Stimulated activated naive CD4-positive, alpha-beta T cell treated with Interleukin-2 at 50 U/mL for 16 hours (primary cell): ENCODE measurements at regions not wholly inside any gene's neighbourhood (a gene's known extent, or its start where the extent isn't known, plus 50 kb on each side); places are given as distances from the start of the nearest gene placed in this dataset.

ENCODE experiments used
- DNase-seq: peaks from one replicate; lab custom pipeline; 2025; lab: John Stamatoyannopoulos, UW

DNA sequence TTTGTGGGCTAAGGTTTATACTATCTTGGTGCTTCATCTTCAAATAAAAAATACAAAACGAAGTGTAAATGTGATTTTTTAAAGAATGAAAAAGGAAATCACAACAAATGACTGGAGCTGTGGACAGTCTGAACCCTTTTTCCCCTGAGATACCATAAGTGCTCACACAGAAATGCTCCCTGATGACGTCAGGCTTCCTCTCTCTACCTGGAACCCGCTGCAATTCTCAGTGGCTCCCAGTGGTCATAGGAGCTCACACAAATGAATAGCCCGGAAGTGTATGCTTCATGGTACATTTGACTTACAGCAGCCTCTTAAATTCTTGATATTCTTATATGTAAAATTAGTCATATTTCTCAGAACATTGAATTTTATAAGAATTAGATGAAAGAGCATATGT is 249.7 kb upstream of the GYPC start:
- no peak for DNase-seq

DNA sequence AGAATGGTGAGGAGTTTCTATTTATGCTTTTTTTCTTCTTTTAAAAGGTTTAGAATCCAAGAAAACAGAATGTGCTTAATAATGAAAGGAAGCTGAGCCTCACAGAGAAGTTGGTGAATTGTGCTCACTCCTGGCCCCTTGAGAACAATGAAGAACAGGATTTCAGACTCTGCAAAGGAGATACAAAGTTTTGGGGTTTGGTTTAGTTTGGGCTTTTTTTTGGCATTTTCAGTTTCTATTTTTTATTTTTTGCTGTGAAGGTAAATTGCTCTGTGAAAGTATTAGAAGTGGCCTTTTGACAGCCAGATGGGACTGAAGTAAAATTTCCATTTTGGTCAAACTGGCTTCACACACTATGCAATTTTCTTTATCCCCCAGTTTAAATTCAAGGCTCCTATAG is 247.3 kb upstream of the GYPC start:
- no peak for DNase-seq

DNA sequence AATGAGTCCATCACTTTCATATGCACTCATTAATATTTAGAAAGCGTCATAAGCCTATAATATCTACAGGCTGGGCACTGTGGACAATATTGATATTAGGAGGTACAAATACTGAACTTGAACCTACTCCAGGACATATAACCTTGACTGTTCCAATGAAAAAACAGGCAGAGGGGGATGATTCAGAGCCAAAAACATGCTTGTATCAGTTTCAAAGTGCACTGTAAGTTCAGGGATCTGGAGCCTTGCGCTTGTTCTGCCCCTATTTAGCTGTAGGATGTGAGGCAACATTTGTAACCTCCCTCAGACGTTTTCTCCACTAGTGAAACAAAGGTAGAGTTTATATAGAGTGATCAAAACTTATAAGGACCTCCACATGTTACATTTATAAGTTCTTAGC is 246.1 kb upstream of the GYPC start:
- DNase-seq, result no peak

DNA sequence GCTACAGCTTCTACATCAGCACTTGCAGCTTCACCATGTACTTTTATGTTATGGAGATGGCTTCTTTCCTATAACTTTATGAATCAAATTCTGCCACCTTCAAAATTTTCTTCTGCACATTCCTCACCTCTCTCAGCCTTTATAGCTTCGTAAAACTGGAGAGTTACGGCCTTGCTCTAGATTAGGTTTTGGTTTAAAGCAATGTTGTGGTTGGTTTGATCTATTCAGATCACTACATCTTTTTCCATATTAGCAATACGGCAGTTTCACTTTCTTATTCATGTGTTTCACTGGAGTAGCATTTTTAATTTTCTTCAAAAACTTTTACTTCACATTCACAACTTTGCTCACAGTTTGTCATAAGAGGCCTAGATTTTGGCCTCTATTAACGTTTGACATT is 242.9 kb upstream of the GYPC start:
- no peak for DNase-seq

DNA sequence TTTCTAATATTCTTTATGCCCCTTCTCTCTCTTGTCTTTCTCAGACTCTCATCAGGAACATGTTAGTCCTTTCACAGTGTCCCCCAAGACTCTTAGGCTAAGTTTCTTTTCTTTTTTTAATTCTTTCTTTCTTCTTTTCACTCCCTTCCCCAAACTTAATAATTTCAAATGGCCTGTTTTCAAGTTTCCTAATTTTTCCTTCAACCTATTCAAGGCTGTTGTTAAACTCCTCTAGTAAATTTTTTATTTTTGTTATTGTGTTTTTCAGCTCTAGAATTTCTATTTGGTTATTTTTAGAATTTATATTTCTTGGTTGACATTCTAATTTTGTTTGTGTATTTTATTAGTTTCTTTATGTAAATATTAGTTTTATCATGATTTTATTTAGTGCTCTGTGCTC is 236.6 kb upstream of the GYPC start:
- no peak for DNase-seq

DNA sequence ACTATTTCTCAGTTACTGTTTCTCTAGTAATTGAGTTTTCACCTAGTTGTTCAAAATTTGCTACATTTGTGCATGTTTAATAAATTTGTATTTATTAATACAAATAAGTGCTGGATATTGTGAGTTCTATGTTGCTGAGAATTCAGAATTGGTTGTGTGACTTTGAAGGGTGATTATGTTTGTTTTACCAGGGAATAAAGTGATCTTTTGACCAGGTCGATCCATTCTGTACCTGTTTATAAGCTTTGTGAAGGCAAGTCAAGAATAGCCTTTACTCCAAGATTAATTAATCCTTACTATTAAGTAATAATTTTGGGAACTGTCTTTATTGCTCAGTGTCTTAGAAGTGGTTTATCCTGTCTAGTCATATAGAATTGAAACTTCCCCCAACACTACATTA is 230.0 kb upstream of the GYPC start:
- no peak for DNase-seq

DNA sequence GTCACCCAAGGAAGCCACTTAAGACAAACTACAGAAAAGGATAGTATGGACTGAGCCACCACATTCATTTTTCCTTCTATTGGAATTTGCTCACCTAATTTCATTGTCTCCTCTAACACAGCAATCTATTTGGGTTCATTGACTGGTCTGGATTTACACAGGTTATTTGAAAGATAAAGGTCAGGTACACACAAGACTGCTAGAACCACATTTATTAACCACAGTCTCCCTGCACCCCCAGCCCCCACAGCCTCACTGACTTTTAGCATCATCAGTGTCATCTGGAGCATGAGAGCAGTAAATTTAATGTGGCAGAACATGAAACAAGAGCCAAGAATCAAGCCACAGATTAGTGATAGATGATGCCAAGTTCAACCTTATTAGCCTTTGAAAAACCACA is 226.9 kb upstream of the GYPC start:
- DNase-seq, result no peak

DNA sequence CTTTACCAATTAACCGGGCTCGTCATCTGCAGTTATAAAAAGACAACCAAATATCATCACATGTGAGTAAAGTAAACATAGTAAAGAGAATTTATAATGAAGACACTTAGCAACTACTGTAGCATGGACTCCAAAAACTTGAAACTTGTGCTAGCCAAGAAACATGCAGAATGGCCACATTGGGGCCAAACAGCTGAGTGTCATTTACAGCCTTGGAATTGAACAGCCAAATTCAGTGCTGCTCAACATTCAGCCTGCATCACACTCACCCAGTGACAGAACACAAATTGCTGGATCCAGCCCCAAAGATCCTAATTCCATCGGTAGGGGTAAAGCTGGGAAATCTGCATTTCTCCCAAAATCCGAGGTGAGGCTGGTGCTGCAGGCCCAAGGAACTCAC is 224.8 kb upstream of the GYPC start:
- DNase-seq, result no peak

DNA sequence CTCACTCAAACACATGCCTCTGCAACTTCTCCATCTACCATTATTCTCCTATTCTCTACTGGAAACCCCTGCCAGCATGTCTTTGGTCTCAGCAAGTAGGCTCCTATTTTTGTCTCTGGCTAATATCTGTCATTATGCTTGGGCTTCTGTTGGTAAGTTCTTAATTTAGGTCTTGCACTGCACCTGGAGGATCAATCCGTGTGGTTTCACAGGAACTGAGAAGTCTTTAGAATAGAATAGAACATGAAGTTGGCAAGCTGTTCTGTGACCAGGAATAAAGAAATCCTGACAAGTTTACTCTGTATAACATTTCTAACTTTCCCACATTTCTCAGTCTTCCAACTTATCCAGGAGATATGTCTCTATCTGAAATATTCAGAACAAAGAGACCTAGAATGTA is 219.5 kb upstream of the GYPC start:
- no peak for DNase-seq

DNA sequence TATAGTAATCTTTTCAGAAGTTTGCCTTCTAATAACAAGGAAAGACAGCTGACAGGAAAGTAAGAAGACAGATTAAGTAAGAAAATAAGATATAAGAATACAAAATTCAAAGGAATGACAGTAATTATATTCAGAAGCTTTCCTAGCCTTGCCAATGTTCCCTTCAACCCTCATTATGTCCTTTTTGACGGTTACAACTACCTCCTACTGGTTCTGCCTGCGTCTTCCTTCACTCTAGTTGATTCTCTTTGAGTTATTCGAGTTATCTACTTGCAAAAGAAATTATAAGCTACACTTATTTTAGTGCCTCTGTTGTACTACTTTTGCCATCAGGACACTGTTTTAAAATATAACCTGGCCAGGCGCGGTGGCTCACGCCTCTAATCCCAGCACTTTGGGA is 218.9 kb upstream of the GYPC start:
- DNase-seq, result no peak

DNA sequence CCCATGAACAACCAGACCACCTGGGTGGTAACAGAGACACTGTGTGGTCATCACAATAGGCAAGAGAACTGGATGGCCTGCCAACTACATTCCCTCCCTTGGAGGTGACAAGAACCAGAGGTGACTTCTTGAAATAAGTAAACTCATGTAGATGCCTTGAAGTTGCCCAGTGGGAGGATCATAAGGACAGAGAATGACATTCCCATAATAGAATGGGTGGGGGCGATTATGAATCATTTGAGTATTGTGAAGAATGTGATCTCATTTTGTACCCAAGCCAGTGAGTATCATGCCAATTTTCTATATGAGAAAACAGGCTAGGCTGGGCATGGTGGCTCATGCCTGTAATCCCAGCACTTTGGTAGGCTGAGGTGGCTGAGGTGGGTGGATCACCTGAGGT is 211.4 kb upstream of the GYPC start:
- DNase-seq, result no peak

DNA sequence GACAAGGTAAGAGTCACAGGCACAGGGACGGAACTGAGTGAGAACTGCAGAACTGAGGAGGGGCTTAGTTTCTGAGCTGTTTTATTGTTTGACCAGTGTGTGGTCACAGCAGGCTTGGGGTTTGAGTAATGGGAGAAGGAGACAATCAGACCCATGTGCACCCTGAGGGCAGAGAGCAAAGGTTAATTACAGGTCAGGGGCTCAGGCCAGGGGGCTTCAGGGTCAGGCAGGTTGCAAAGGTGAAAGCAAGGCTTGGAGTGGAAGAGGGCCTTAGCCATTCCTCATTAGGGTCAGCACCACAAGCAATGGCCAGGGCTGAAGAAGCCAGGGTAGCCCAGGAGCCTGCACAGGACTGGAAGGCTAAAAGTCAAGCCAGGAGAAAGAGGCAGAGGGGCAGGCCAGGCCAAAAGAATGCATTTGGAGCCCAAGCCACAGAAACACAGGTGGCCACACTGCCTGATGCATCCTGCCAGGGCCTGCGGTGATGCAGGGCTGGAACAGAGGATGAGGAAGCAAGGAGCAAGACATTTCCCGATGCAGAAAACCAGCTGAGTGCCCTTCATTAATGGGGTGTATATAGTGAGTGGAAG is 209.8 kb upstream of the GYPC start:
- DNase-seq, result no peak

DNA sequence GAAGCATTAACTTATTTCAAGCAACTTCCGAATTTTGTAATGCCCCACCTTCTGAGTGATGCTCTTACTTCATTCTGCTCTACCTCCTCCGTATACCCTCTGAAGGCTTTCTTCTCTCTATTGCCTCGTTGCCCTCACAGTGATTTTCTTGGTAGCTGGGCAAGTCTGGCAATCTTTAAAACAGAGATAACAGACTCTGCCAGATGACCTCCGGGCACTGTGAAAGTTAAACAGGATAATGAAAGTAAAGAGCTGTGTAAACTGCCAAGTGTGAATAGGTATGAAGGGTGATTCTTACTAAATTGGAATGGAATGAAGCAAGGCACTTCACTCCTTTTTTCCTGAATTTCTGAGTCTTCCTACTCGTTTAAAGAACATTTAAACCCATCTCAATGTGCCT is 207.3 kb upstream of the GYPC start:
- DNase-seq, result no peak

DNA sequence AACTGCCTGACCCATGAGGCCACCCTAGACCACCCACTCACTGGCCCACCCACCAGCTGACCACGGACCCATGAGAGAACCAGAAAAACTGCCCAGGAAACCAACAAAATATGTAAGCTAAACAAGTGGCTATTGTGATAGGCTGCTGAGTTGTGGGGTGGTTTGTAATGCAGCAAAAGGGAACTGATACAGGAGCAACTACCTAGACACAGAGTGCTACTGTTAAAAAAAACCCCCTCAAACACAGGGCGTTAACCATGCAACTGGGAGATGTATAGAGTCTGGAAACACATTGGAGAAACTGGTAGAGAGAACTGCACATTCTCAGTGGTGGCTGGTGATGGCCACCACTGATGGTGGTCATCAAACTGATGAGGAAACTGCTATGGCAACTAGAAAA is 206.3 kb upstream of the GYPC start:
- no peak for DNase-seq

DNA sequence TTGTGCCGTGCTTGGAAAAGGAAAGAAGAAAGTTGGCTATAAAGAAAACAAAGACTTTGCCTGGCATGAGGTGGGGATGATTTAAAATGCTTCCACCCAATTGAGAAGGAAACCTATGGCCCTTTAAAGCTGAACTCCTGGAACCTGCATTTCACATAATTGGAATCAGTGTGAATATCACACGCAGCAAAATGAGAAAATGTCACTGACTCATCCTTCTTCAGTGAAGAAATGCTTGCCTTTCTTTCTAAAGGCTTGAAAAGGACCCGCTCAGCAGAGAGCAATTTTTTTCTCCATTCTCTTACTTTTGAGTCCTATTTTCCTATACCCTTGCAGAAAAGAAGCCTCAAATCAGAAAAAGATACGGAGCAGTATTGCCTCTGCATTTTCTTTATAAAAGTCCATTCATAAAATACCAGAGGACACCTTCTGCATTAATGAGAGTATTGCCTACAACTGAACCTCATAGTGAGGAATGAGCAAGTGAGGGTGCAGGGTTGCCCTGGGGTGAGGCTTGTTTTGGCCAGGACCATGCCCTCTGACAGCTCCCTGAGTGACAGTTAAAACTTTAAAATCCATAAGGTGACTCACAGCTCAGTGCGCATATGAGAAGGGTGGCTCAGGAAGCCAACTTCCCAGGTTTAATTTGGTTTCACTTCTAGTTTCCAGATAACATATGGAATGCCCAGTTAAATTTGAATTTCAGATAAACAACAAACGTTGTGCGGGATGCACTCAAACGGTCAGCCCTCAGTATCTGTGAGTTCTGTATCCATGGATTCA is 191.9 kb upstream of the GYPC start:
- DNase-seq, result no peak

DNA sequence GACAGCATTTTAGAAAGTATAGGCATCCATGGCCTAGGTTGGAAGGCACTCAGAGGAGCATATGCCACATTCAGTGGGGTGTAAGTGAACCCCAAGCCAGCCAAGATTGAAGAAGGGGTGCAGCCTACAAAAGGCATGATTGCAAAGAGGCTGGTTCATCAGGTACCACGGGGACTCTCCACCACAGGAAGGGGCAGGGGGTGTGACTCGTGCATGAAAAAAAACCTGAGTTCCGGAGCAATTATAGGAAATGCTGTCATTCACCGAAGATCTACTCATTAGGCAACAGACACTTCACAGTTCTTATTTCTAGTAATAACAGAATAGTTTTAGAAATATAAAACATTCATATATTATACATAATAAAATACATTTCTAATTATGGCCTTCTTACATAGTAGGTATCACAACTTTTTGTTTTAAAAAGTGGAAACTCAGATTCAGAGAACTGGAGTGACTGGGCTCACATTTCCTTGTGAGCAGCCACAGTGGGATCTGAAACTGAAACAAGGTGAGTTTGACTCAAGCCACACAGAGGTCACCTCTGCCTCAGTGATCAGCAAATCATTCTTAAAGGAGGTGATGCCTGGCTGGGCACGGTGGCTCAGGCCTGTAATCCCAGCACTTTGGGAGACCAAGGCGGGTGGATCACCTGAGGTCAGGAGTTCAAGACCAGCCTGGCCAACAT is 188.4 kb upstream of the GYPC start:
- no peak for DNase-seq

DNA sequence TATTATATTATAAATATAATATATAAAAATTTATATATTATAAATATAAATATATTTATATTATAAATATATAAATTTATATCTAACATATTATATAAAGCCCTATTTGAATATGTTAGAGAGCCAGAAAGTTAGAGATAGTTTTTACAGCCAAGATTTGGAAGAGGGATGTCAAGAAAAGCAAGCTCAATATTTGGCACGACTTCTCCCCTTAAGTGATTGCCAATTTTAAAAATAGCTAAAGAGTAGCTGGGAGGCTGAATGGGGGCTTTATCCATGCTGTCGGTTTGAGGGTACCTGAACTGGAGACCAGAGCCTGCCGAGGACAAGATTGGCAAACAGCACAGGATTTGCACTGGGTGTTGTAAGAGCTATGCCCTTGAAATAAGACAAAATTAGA is 180.9 kb upstream of the GYPC start:
- DNase-seq, result no peak

DNA sequence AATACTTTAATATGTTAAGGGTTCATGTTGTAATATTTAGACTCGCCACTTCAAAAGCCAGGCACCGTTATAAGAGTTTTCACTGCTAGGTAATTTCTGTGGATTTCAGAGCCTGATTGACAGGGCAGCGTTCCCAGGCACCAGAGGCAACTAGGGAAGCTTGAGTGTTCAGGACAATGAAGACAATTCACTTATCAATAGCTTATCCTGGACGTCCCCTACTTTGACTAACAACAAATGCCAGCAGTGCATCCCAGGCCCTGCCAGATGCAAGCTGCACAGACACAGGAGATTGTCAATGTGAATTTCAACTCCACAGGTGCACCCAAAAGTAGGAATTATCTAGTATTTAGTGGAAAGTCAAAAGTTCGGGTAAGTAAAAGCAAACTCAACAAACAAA is 179.3 kb upstream of the GYPC start:
- no peak for DNase-seq

DNA sequence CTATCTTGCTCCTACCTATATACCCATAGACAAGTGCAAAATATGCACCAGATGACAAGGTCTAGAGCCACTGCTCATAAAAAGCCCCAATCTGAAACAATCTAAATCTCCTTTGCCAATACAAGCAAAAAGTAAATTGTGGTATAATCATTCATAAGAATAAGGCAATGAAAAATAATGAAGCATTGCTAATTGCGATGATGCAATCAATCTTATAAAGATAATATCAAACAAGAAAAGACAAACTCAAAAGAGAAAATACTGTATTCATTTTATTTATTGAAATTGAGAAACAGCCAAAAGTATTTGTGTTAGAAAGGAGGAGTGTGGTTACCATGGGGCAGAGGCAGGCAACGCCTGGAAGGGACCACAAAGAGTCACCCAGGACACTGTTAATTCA is 175.9 kb upstream of the GYPC start:
- no peak for DNase-seq

DNA sequence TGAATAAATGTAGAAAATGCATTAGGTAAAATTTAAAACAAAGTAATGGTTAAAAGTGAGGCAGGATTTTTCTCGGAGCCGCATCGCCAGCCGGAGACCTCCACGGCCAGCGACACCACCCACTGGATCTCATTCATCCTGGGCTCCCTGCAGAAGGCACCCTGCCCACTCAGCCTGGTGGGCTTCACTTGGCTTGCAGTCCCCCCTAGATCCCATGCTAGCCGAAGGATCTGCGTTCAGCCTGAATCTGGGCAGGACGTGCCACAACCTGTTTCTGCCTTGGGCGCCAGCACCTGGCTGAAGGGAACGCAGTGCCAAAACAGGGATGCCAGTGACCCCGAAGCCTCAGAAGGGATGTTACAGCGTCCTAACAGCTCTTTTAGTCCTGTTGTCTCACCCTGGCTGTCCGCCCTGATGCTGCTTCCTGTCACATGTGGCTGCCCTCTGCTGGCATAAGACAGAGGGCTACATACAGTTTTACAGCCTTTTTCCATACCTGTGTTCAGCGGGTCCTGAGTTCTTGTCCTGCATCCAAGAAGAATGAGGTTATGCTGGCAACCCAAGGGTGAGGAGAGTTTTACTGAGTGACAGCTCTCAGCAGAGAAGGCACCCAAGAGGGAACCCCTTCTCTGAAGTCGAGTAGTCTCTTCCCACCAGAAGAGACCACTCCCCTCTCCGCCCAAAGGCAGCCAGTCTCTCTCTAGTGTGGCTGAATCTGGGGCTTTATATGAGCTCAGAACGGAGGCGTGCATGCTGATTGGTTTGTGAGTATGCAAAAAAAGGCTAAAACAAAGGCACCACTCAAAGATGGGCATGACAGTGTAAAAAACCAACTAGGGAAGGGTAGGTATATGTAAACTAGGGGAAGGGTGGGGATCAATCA is 173.1 kb upstream of the GYPC start:
- no peak for DNase-seq

DNA sequence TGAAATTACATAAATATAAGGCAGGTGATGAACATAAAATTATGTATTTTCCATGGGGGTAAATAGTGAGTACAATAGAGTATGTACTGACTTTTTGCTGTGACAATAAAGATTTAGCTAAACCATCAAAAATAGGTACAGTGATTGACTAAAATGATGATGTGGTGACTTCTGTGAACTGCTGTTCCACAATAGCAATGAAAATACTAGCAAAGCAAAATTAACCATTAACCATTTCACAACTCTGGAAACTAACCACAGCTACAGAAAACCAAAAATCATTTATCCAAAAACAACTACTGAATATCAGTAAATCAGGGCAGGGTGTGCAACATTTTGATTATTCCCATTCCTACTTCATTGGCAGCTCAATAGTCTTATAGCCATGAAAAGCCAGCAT is 161.4 kb upstream of the GYPC start:
- no peak for DNase-seq

DNA sequence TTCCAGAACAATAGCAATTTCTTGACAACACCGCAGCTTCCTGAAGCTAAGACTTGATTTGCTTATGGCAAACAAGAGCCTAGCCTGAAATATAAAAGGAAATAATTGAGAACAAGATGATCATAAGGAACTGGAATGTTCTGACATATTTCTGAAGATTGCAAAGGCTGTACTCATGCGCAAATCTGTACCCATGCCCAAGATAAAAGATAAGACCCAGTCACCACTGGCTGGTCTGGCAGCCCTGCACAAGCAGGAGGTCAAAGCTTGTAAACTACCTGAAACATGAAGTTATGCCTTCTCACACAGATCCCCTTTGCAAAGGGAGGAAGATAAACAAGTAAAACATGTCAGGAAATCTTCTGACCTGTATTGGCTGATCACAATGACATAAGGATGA is 160.8 kb upstream of the GYPC start:
- DNase-seq, result no peak

DNA sequence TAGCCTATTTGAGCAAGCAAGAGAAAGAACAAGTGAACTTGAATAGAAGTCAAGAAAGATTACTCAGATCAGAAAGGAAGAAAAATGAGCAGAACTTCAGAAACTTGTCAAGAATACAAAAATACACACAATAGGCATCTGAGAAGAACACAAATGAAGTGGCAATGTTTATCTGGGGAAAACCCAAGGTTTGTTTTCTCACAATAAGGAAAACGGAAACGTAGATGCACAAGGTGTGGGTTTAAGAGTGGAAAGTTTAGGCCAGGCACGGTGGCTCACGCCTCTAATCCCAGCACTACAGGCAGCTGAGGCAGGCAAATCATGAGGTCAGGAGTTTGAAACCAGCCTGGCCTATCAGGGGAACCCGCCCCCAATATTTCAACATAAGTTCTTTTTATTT is 159.5 kb upstream of the GYPC start:
- no peak for DNase-seq
